NCI-H1048 (cell line): ENCODE measurements at regions not wholly inside any gene's neighbourhood (a gene's known extent, or its start where the extent isn't known, plus 50 kb on each side); places are given as distances from the start of the nearest gene placed in this dataset.
"Not testable (repeated sequence)": the region's sequence is repeated elsewhere in the genome, so short reads cannot be mapped to it uniquely, and the experiment has no call there.

Source experiments
- DNase-seq: peaks from one replicate; lab custom pipeline; 2025; lab: John Stamatoyannopoulos, UW

- no peak for DNase-seq
Measured at GRCh38 chr3:191518861-191519260, 57.9 kb downstream of the PYDC2 start.

- no peak for DNase-seq
Measured at GRCh38 chr3:191521055-191521454, 60.1 kb downstream of the PYDC2 start.

GRCh38 chr3:191523148-191523547, 62.2 kb downstream of the PYDC2 start:
- no peak for DNase-seq

- DNase-seq = no peak
Measured at GRCh38 chr3:191528589-191528988, 67.6 kb downstream of the PYDC2 start.

- no peak for DNase-seq
Measured at GRCh38 chr3:191529992-191530391, 69.0 kb downstream of the PYDC2 start.

- DNase-seq = no peak
Measured at GRCh38 chr3:191531434-191531972, 70.5 kb downstream of the PYDC2 start.

GRCh38 chr3:191543018-191543417, 82.1 kb downstream of the PYDC2 start:
- DNase-seq = no peak

- no peak for DNase-seq
Measured at GRCh38 chr3:191543897-191544296, 82.9 kb downstream of the PYDC2 start.

- DNase-seq = no peak
Measured at GRCh38 chr3:191549357-191549756, 88.4 kb downstream of the PYDC2 start.

GRCh38 chr3:191555037-191555436, 94.1 kb downstream of the PYDC2 start:
- DNase-seq = no peak

GRCh38 chr3:191557322-191557721, 96.4 kb downstream of the PYDC2 start:
- DNase-seq = no peak

GRCh38 chr3:191563722-191564121, 102.8 kb downstream of the PYDC2 start:
- DNase-seq = no peak

- DNase-seq = no peak
Measured at GRCh38 chr3:191566469-191566868, 105.5 kb downstream of the PYDC2 start.

GRCh38 chr3:191568206-191568605, 107.2 kb downstream of the PYDC2 start:
- no peak for DNase-seq

GRCh38 chr3:191592105-191592504, 131.1 kb downstream of the PYDC2 start:
- no peak for DNase-seq

GRCh38 chr3:191593486-191593885, 132.5 kb downstream of the PYDC2 start:
- no peak for DNase-seq

- not testable (repeated sequence) for DNase-seq
Measured at GRCh38 chr3:191615511-191615910, 154.5 kb downstream of the PYDC2 start.

- DNase-seq = no peak
Measured at GRCh38 chr3:191624299-191624698, 163.3 kb downstream of the PYDC2 start.

GRCh38 chr3:191627064-191627463, 166.1 kb downstream of the PYDC2 start:
- DNase-seq = no peak

GRCh38 chr3:191628571-191628970, 167.6 kb downstream of the PYDC2 start:
- no peak for DNase-seq

- DNase-seq = no peak
Measured at GRCh38 chr3:191631496-191631895, 170.5 kb downstream of the PYDC2 start.

- DNase-seq = no peak
Measured at GRCh38 chr3:191634902-191635301, 173.9 kb downstream of the PYDC2 start.

GRCh38 chr3:191637611-191638010, 176.6 kb downstream of the PYDC2 start:
- no peak for DNase-seq

GRCh38 chr3:191641789-191642188, 180.8 kb downstream of the PYDC2 start:
- DNase-seq = no peak

- no peak for DNase-seq
Measured at GRCh38 chr3:191644291-191644690, 183.3 kb downstream of the PYDC2 start.
